Endometrium (tissue), 2 donors: ENCODE measurements at regions not wholly inside any gene's neighbourhood (a gene's known extent, or its start where the extent isn't known, plus 50 kb on each side); places are given as distances from the start of the nearest gene placed in this dataset.
"Not testable (repeated sequence)": the region's sequence is repeated elsewhere in the genome, so short reads cannot be mapped to it uniquely, and the experiment has no call there.

Experiments used
- FAIRE-seq: peaks from 2 replicates; lab custom pipeline; 2012; peaks lifted over from hg19 to GRCh38; lab: Jason Lieb, UNC
- donor health status: control.
- donor health status: control.

GRCh38 chr15:77861997-77862635, 215.4 kb downstream of the TBC1D2B start:
- FAIRE-seq: not testable (repeated sequence)

GRCh38 chr15:77860071-77860691, 217.3 kb downstream of the TBC1D2B start:
- FAIRE-seq: no peak

- FAIRE-seq: no peak
Measured at GRCh38 chr15:77859491-77860060, 217.9 kb downstream of the TBC1D2B start.

GRCh38 chr15:77858792-77859490, 218.6 kb downstream of the TBC1D2B start:
- no peak for FAIRE-seq

GRCh38 chr15:77857419-77857818, 220.1 kb downstream of the TBC1D2B start:
- no peak for FAIRE-seq

- FAIRE-seq: no peak
Measured at GRCh38 chr15:77856705-77857346, 220.7 kb downstream of the TBC1D2B start.

GRCh38 chr15:77855871-77856270, 221.6 kb downstream of the TBC1D2B start:
- no peak for FAIRE-seq

GRCh38 chr15:77854980-77855379, 222.3 kb upstream of the LINGO1 start:
- no peak for FAIRE-seq

- FAIRE-seq: no peak
Measured at GRCh38 chr15:77853910-77854309, 221.2 kb upstream of the LINGO1 start.

GRCh38 chr15:77853008-77853328, 220.3 kb upstream of the LINGO1 start:
- no peak for FAIRE-seq

- FAIRE-seq: no peak
Measured at GRCh38 chr15:77852241-77853007, 219.7 kb upstream of the LINGO1 start.

- FAIRE-seq: no peak
Measured at GRCh38 chr15:77851691-77852090, 219.0 kb upstream of the LINGO1 start.

GRCh38 chr15:77851086-77851485, 218.4 kb upstream of the LINGO1 start:
- no peak for FAIRE-seq

- FAIRE-seq: no peak
Measured at GRCh38 chr15:77846986-77847385, 214.3 kb upstream of the LINGO1 start.

- no peak for FAIRE-seq
Measured at GRCh38 chr15:77846360-77846759, 213.6 kb upstream of the LINGO1 start.

GRCh38 chr15:77844798-77845446, 212.2 kb upstream of the LINGO1 start:
- no peak for FAIRE-seq

GRCh38 chr15:77843546-77843945, 210.8 kb upstream of the LINGO1 start:
- FAIRE-seq: no peak

GRCh38 chr15:77840991-77841775, 208.5 kb upstream of the LINGO1 start:
- FAIRE-seq: no peak

GRCh38 chr15:77839970-77840905, 207.5 kb upstream of the LINGO1 start:
- FAIRE-seq: no peak

GRCh38 chr15:77839456-77839855, 206.7 kb upstream of the LINGO1 start:
- no peak for FAIRE-seq
